Panc1 (cell line): ENCODE measurements at regions not wholly inside any gene's neighbourhood (a gene's known extent, or its start where the extent isn't known, plus 50 kb on each side); places are given as distances from the start of the nearest gene placed in this dataset.

Source experiments
- CTCF ChIP-seq: fragments of 450-650 bp; IDR thresholded peaks from 2 replicates; pipeline ENCODE4 v1.5.1; 2017; ENCODE audit warnings: mild to moderate bottlenecking
- POLR2AphosphoS5 ChIP-seq: IDR thresholded peaks from 2 replicates; pipeline ENCODE4 v1.6.1; 2012; ENCODE audit warnings: mild to moderate bottlenecking, low read depth, low read length, moderate library complexity

- TF ChIP-seq POLR2AphosphoS5, result no peak
- no peak for TF ChIP-seq CTCF
Measured at GRCh38 chr5:118558871-118559270, 429.5 kb downstream of the DTWD2 start.
